MM.1S (cell line): ENCODE measurements at regions not wholly inside any gene's neighbourhood (a gene's known extent, or its start where the extent isn't known, plus 50 kb on each side); places are given as distances from the start of the nearest gene placed in this dataset.

Source experiments
- DNase-seq: peaks from one replicate; pipeline ENCODE4 v3.0.0-alpha.2; 2015
- H2AFZ ChIP-seq: fragments of 300-600 bp; sonication (generic); 2 replicates; pipeline ENCODE4 v1.6.0; 2016; ENCODE audit warnings: antibody characterized with exemption, low read length
- H3F3A ChIP-seq: fragments of 300-600 bp; sonication (generic); 2 replicates; pipeline ENCODE4 v1.6.1; 2016; ENCODE audit warnings: mild to moderate bottlenecking, antibody characterized with exemption, low read length, moderate library complexity, mixed read lengths; ENCODE audit not compliant: insufficient read depth
- H3K27ac ChIP-seq: fragments of 300-600 bp; sonication (generic); 2 replicates; pipeline ENCODE4 v1.5.1; 2016; ENCODE audit warnings: mild to moderate bottlenecking, low read length
- H3K27me3 ChIP-seq: fragments of 300-600 bp; sonication (generic); replicated peaks from 2 replicates; pipeline ENCODE4 v1.6.0; 2016; ENCODE audit warnings: low read length; ENCODE audit not compliant: insufficient read depth
- H3K36me3 ChIP-seq: fragments of 300-600 bp; sonication (generic); replicated peaks from 2 replicates; pipeline ENCODE4 v1.6.1; 2016; ENCODE audit warnings: mild to moderate bottlenecking, low read length, mixed read lengths; ENCODE audit not compliant: insufficient read depth
- H3K4me1 ChIP-seq: fragments of 300-600 bp; sonication (generic); 2 replicates; pipeline ENCODE4 v1.6.1; 2016; ENCODE audit warnings: low read length, mixed read lengths
- H3K4me2 ChIP-seq: fragments of 300-600 bp; sonication (generic); 2 replicates; pipeline ENCODE4 v1.6.0; 2016; ENCODE audit warnings: low read depth, low read length
- H3K4me3 ChIP-seq: fragments of 300-600 bp; sonication (generic); 2 replicates; pipeline ENCODE4 v1.5.1; 2016; ENCODE audit warnings: low read length, mixed read lengths
- H3K79me2 ChIP-seq: fragments of 300-600 bp; sonication (generic); 2 replicates; pipeline ENCODE4 v1.6.1; 2016; ENCODE audit warnings: mixed run types, low read length, mixed read lengths
- H3K9ac ChIP-seq: fragments of 300-600 bp; sonication (generic); 2 replicates; pipeline ENCODE4 v1.6.1; 2016; ENCODE audit warnings: low read length, mixed read lengths
- H3K9me2 ChIP-seq: fragments of 300-600 bp; sonication (generic); replicated peaks from 2 replicates; pipeline ENCODE4 v1.6.1; 2016; ENCODE audit warnings: mild to moderate bottlenecking, low read length, mixed read lengths; ENCODE audit not compliant: insufficient read depth
- H3K9me3 ChIP-seq: fragments of 300-600 bp; sonication (generic); replicated peaks from 2 replicates; pipeline ENCODE4 v1.6.1; 2016; ENCODE audit warnings: mild to moderate bottlenecking, low read length, mixed read lengths; ENCODE audit not compliant: insufficient read depth
- H4K20me1 ChIP-seq: fragments of 300-600 bp; sonication (generic); 2 replicates; pipeline ENCODE4 v1.6.1; 2016; ENCODE audit warnings: mild to moderate bottlenecking, low read length, moderate library complexity, mixed read lengths; ENCODE audit not compliant: insufficient read depth
- CTCF ChIP-seq: fragments of 300-600 bp; sonication (generic); IDR thresholded peaks from 2 replicates; pipeline ENCODE4 v1.5.1; 2016; ENCODE audit warnings: antibody characterized with exemption, low read length, mixed read lengths
- EZH2 ChIP-seq: fragments of 300-600 bp; sonication (generic); optimal IDR thresholded peaks from 2 replicates; pipeline ENCODE3; 2017; ENCODE audit warnings: low read depth, mild to moderate bottlenecking, antibody characterized with exemption, low read length, mixed read lengths
- EZH2phosphoT487 ChIP-seq: fragments of 300-600 bp; sonication (generic); IDR thresholded peaks from 2 replicates; pipeline ENCODE4 v1.6.1; 2018; ENCODE audit warnings: antibody characterized with exemption, low read length

GRCh38 chr10:4645836-4646235 is 180.2 kb upstream of the AKR1E2 start:
- no peak for DNase-seq
- Histone ChIP-seq H3K9ac (no peak overlapping the region), H4K20me1 (no peaks in the 10 kb centered on the region), H3K27me3 (no peaks in the 10 kb centered on the region), H3K4me2 (no peak overlapping the region), H3K36me3 (no peaks in the 10 kb centered on the region), H3K4me1 (no peaks in the 10 kb centered on the region), H3K79me2 (no peaks in the 10 kb centered on the region), H3K27ac (no peak overlapping the region), H3K4me3 (no peak overlapping the region), H3K9me2 (no peaks in the 10 kb centered on the region), H3F3A (no peaks in the 10 kb centered on the region), H2AFZ (no peak overlapping the region), H3K9me3 (no peaks in the 10 kb centered on the region)
- TF ChIP-seq EZH2phosphoT487 (no peak), EZH2 (no peak), CTCF (no peak)

GRCh38 chr10:4643471-4643870 is 182.5 kb upstream of the AKR1E2 start:
- TF ChIP-seq EZH2phosphoT487 = no peak
- no peak for TF ChIP-seq CTCF
- Histone ChIP-seq H4K20me1 (no peaks in the 10 kb centered on the region), H3K4me2 (no peak overlapping the region), H3K79me2 (no peaks in the 10 kb centered on the region), H3K4me3 (no peak overlapping the region), H3K27ac (no peak overlapping the region), H3K27me3 (no peaks in the 10 kb centered on the region), H3K9me2 (no peaks in the 10 kb centered on the region), H3K9me3 (no peaks in the 10 kb centered on the region), H3K4me1 (no peaks in the 10 kb centered on the region), H3K9ac (no peak overlapping the region), H3F3A (no peaks in the 10 kb centered on the region), H2AFZ (no peak overlapping the region), H3K36me3 (no peaks in the 10 kb centered on the region)
- DNase-seq = no peak

DNA sequence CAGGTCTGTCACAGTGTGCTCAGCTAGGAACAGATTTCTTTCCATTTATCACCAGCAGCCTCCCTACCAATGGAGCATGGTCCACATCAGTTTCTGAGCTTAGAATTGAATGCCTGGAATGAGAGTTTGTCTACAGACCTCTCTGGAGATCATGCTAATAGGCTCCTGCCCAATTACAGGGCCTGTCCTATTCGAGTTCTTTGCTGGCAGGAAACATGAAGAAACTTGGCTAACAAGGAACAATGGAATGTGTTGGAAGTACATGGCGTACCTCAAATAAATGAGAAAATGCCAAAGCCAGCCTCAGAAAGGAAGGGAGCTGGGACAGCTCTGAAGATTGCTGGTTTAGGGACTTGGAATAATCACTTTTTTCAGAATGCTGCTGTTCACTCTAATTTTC is 186.0 kb upstream of the AKR1E2 start:
- Histone ChIP-seq H3K79me2 (no peaks in the 10 kb centered on the region), H2AFZ (no peak overlapping the region), H3K4me2 (no peak overlapping the region), H3K27ac (no peak overlapping the region), H3K9ac (no peak overlapping the region), H3K4me1 (no peaks in the 10 kb centered on the region), H3K9me2 (no peaks in the 10 kb centered on the region), H3K9me3 (no peaks in the 10 kb centered on the region), H3K4me3 (no peak overlapping the region), H3K36me3 (no peaks in the 10 kb centered on the region), H3K27me3 (no peaks in the 10 kb centered on the region), H4K20me1 (no peaks in the 10 kb centered on the region), H3F3A (no peaks in the 10 kb centered on the region)
- TF ChIP-seq EZH2phosphoT487 (no peak), EZH2 (no peak), CTCF (no peak)
- DNase-seq = no peak

DNA sequence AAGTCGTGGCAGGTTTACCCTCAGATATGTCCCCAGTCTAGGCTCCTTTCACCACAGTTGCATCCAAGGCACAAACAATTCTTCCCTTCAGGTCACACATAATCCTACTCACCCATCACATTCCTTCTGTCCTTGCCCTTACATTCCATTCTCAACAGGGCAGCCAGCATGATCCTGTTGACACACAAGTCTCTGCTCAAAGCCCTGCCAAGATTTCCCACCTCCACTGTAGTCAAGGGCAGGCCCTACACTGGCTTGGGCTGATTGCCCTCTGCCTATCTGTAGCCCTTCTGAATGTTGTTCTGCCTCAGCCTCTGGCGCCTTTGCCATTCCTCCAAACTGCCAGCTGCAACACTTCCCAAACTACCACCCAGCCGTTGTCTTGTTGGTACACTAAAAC is 187.9 kb upstream of the AKR1E2 start:
- H3K36me3 ChIP-seq = no peaks in the 10 kb centered on the region
- no peaks in the 10 kb centered on the region for H3K9me3 ChIP-seq
- H3K4me2 ChIP-seq = no peak overlapping the region
- H3K9ac ChIP-seq = no peak overlapping the region
- no peaks in the 10 kb centered on the region for H3K4me1 ChIP-seq
- no peak for TF ChIP-seq CTCF
- TF ChIP-seq EZH2 = no peak
- TF ChIP-seq EZH2phosphoT487 = no peak
- H3K27me3 ChIP-seq = no peaks in the 10 kb centered on the region
- H3K9me2 ChIP-seq = no peaks in the 10 kb centered on the region
- no peak overlapping the region for H3K4me3 ChIP-seq
- H3K79me2 ChIP-seq = no peaks in the 10 kb centered on the region
- H3K27ac ChIP-seq = no peak overlapping the region
- DNase-seq = no peak
- H3F3A ChIP-seq = no peaks in the 10 kb centered on the region
- H2AFZ ChIP-seq = no peak overlapping the region
- H4K20me1 ChIP-seq = no peaks in the 10 kb centered on the region
